HEK293 (cell line): ENCODE measurements at regions not wholly inside any gene's neighbourhood (a gene's known extent, or its start where the extent isn't known, plus 50 kb on each side); places are given as distances from the start of the nearest gene placed in this dataset.

ENCODE experiments used
- CTCF ChIA-PET: fragments of 350-600 bp; formaldehyde crosslinking; extraction: SDS; loops from one replicate; lab custom pipeline; 2021; ENCODE audit warnings: antibody characterized with exemption; lab: Yijun Ruan, JAX
- POLR2A ChIA-PET: fragments of 300-600 bp; formaldehyde crosslinking; extraction: SDS; loops from one replicate; lab custom pipeline; 2020; ENCODE audit warnings: antibody characterized with exemption, inconsistent platforms; lab: Yijun Ruan, JAX
- H3K27ac ChIP-seq: fragments of 200-500 bp; sonication (Bioruptor generic); 2 replicates; pipeline ENCODE4 v1.5.1; 2014; ENCODE audit warnings: low read depth, low read length, control low read depth, inconsistent platforms; ENCODE audit errors: extremely low read depth
- H3K36me3 ChIP-seq, 2 experiments: fragments of 200-500 bp in 1 of 2; sonication (Bioruptor generic) in 1 of 2; 1 replicate in 1 of 2; 2 replicates in 1 of 2; pipeline ENCODE4 v1.5.1; 2014 to 2017; ENCODE audit warnings: inconsistent platforms in 2 of 2, low read length in 2 of 2; ENCODE audit not compliant: control insufficient read depth in 2 of 2, insufficient read depth in 1 of 2
- H3K4me1 ChIP-seq: fragments of 200-500 bp; sonication (Bioruptor generic); 2 replicates; pipeline ENCODE4 v1.5.1; 2014; ENCODE audit warnings: mild to moderate bottlenecking, low read length, inconsistent platforms; ENCODE audit not compliant: control insufficient read depth, insufficient read depth
- H3K4me3 ChIP-seq: 2 replicates; pipeline ENCODE4 v1.5.1; 2011; ENCODE audit warnings: low read depth, mild to moderate bottlenecking, control low read depth, low read length, moderate library complexity
- H3K9me3 ChIP-seq: fragments of 200-500 bp; sonication (Bioruptor generic); 2 replicates; pipeline ENCODE4 v1.5.1; 2014; ENCODE audit warnings: low read depth, low read length, inconsistent platforms; ENCODE audit not compliant: control insufficient read depth, insufficient read depth
- BCL11A ChIP-seq: fragments of 450-650 bp; formaldehyde crosslinking; IDR thresholded peaks from 2 replicates; pipeline ENCODE4 v1.5.1; 2016; ENCODE audit warnings: low read depth, missing biosample characterization, missing genetic modification characterization
- GFI1B ChIP-seq: fragments of 450-650 bp; formaldehyde crosslinking; IDR thresholded peaks from 2 replicates; pipeline ENCODE4 v1.5.1; 2016; ENCODE audit warnings: missing biosample characterization, missing genetic modification characterization
- KLF17 ChIP-seq: fragments of 450-650 bp; formaldehyde crosslinking; IDR thresholded peaks from 2 replicates; pipeline ENCODE4 v1.5.1; 2016; ENCODE audit warnings: missing biosample characterization, missing genetic modification characterization
- KLF7 ChIP-seq: fragments of 450-650 bp; formaldehyde crosslinking; IDR thresholded peaks from 2 replicates; pipeline ENCODE4 v1.5.1; 2016; ENCODE audit warnings: missing biosample characterization, missing genetic modification characterization, borderline replicate concordance
- PRDM10 ChIP-seq: fragments of 450-650 bp; formaldehyde crosslinking; IDR thresholded peaks from 2 replicates; pipeline ENCODE4 v1.5.1; 2016; ENCODE audit warnings: missing biosample characterization, missing genetic modification characterization
- TSHZ1 ChIP-seq: fragments of 450-650 bp; formaldehyde crosslinking; IDR thresholded peaks from 2 replicates; pipeline ENCODE4 v1.5.1; 2016; ENCODE audit warnings: missing biosample characterization, missing genetic modification characterization, borderline replicate concordance
- ZIC2 ChIP-seq: fragments of 450-650 bp; formaldehyde crosslinking; IDR thresholded peaks from 2 replicates; pipeline ENCODE4 v1.5.1; 2016; ENCODE audit warnings: missing biosample characterization, missing genetic modification characterization
- ZNF169 ChIP-seq: fragments of 450-650 bp; formaldehyde crosslinking; IDR thresholded peaks from 2 replicates; pipeline ENCODE4 v1.5.1; 2016; ENCODE audit warnings: missing biosample characterization, missing genetic modification characterization
- ZNF202 ChIP-seq: fragments of 450-650 bp; formaldehyde crosslinking; IDR thresholded peaks from 2 replicates; pipeline ENCODE4 v1.5.1; 2016; ENCODE audit warnings: missing biosample characterization, missing genetic modification characterization, borderline replicate concordance
- ZNF221 ChIP-seq: fragments of 450-650 bp; formaldehyde crosslinking; IDR thresholded peaks from 2 replicates; pipeline ENCODE4 v1.5.1; 2017; ENCODE audit warnings: missing biosample characterization, missing genetic modification characterization, borderline replicate concordance
- ZNF302 ChIP-seq: fragments of 450-650 bp; formaldehyde crosslinking; IDR thresholded peaks from 2 replicates; pipeline ENCODE4 v1.5.1; 2016; ENCODE audit warnings: missing biosample characterization, missing genetic modification characterization, low read depth
- ZNF350 ChIP-seq: fragments of 450-650 bp; formaldehyde crosslinking; IDR thresholded peaks from 2 replicates; pipeline ENCODE4 v1.5.0; 2017; ENCODE audit warnings: missing biosample characterization, mild to moderate bottlenecking, missing genetic modification characterization
- ZNF423 ChIP-seq: fragments of 450-650 bp; formaldehyde crosslinking; IDR thresholded peaks from 2 replicates; pipeline ENCODE4 v1.5.1; 2016; ENCODE audit warnings: missing biosample characterization, missing genetic modification characterization
- ZNF521 ChIP-seq: fragments of 450-650 bp; formaldehyde crosslinking; IDR thresholded peaks from 2 replicates; pipeline ENCODE4 v1.5.1; 2017; ENCODE audit warnings: missing biosample characterization, mild to moderate bottlenecking, missing genetic modification characterization
- ZNF530 ChIP-seq: fragments of 450-650 bp; formaldehyde crosslinking; IDR thresholded peaks from 2 replicates; pipeline ENCODE4 v1.5.1; 2016; ENCODE audit warnings: low read depth, missing biosample characterization, missing genetic modification characterization
- ZNF555 ChIP-seq: fragments of 450-650 bp; formaldehyde crosslinking; conservative IDR thresholded peaks from 2 replicates; pipeline ENCODE4 v1.5.1; 2017; ENCODE audit warnings: missing biosample characterization, mild to moderate bottlenecking, missing genetic modification characterization, inconsistent platforms
- ZNF571 ChIP-seq: fragments of 450-650 bp; formaldehyde crosslinking; IDR thresholded peaks from 2 replicates; pipeline ENCODE4 v1.5.0; 2017; ENCODE audit warnings: missing biosample characterization, missing genetic modification characterization
- ZNF626 ChIP-seq: fragments of 450-650 bp; sonication (Bioruptor Pico); formaldehyde crosslinking; IDR thresholded peaks from 2 replicates; pipeline ENCODE4 v1.5.1; 2018; ENCODE audit warnings: missing biosample characterization, missing genetic modification characterization, inconsistent platforms
- ZNF768 ChIP-seq: fragments of 450-650 bp; formaldehyde crosslinking; IDR thresholded peaks from 2 replicates; pipeline ENCODE4 v1.5.1; 2018; ENCODE audit warnings: missing biosample characterization, mild to moderate bottlenecking, missing genetic modification characterization
- ZNF837 ChIP-seq: fragments of 450-650 bp; formaldehyde crosslinking; IDR thresholded peaks from 2 replicates; pipeline ENCODE4 v1.5.1; 2016; ENCODE audit warnings: missing biosample characterization, missing genetic modification characterization
- TF ChIP-seq, protein P1 (sequence below): fragments of 450-650 bp; formaldehyde crosslinking; IDR thresholded peaks from 2 replicates; pipeline ENCODE4 v1.5.1; 2016; ENCODE audit warnings: missing biosample characterization, missing genetic modification characterization

GRCh38 chr7:50959991-50960390 lies 177.3 kb upstream of the GRB10 start:
- no peaks in the 10 kb centered on the region for H3K9me3 ChIP-seq
- no peak overlapping the region for H3K4me3 ChIP-seq
- no peaks in the 10 kb centered on the region for H3K36me3 ChIP-seq
- ChIA-PET POLR2A (no interaction called here), CTCF (no interaction called here)
- TF ChIP-seq, protein P1, sequence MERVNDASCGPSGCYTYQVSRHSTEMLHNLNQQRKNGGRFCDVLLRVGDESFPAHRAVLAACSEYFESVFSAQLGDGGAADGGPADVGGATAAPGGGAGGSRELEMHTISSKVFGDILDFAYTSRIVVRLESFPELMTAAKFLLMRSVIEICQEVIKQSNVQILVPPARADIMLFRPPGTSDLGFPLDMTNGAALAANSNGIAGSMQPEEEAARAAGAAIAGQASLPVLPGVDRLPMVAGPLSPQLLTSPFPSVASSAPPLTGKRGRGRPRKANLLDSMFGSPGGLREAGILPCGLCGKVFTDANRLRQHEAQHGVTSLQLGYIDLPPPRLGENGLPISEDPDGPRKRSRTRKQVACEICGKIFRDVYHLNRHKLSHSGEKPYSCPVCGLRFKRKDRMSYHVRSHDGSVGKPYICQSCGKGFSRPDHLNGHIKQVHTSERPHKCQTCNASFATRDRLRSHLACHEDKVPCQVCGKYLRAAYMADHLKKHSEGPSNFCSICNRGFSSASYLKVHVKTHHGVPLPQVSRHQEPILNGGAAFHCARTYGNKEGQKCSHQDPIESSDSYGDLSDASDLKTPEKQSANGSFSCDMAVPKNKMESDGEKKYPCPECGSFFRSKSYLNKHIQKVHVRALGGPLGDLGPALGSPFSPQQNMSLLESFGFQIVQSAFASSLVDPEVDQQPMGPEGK: no peak
- TF ChIP-seq GFI1B (tag by site-specific recombination): no peak
- TF ChIP-seq BCL11A (tag by site-specific recombination): no peak
- TF ChIP-seq ZNF768 (tag by site-specific recombination): no peak
- TF ChIP-seq ZNF350 (tag by site-specific recombination): no peak
- no peak for TF ChIP-seq ZNF626
- H3K27ac ChIP-seq: no peak overlapping the region
- H3K4me1 ChIP-seq: peaks cover 5% of the 10 kb centered on the region; the same call in 1 of the 2 replicates

DNA sequence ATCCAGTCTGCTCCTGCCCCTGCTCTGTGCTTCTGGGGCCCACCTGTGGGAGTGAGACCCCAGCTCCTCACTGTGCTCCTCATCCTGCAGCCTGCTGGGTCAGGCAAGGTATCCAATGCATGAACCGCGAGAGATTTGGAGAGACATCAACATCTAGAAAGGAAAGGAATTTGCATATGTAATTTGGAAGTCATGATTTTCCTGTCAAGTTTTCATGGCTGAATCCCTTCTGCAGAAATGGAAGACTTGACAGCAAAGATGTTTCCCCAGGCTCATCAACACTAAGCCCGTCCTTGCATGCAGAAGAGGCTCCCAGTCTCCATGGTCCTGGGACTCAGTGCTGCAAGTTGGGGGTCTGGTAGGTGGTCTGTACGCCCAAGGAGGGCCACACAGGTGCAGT lies 176.9 kb upstream of the GRB10 start:
- TF ChIP-seq ZNF423 (tag by site-specific recombination): no peak
- no peak for TF ChIP-seq ZNF202 (tag by site-specific recombination)
- no peak for TF ChIP-seq ZNF221 (tag by site-specific recombination)
- no peak for TF ChIP-seq ZNF169 (tag by site-specific recombination)
- TF ChIP-seq ZNF837 (tag by site-specific recombination): no peak
- no peak for TF ChIP-seq ZNF571
- TF ChIP-seq KLF17 (tag by site-specific recombination): no peak
- TF ChIP-seq ZNF530 (tag by site-specific recombination): no peak
- no peak for TF ChIP-seq ZNF302
- no peak for TF ChIP-seq ZIC2 (tag by site-specific recombination)
- no peak for TF ChIP-seq KLF7 (tag by site-specific recombination)
- no peak for TF ChIP-seq TSHZ1 (tag by site-specific recombination)
- TF ChIP-seq PRDM10 (tag by site-specific recombination): no peak
- no peak for TF ChIP-seq ZNF626
- no peak for TF ChIP-seq ZNF555 (tag by site-specific recombination)
- no peak for TF ChIP-seq ZNF521 (tag by site-specific recombination)
- Histone ChIP-seq H3K36me3 (no peaks in the 10 kb centered on the region), H3K27ac (no peak overlapping the region), H3K4me3 (no peak overlapping the region), H3K4me1 (peaks cover 5% of the 10 kb centered on the region; the same call in 1 of the 2 replicates), H3K9me3 (no peaks in the 10 kb centered on the region)
- ChIA-PET POLR2A (no interaction called here), CTCF (no interaction called here)
